Activated CD4-positive, alpha-beta T cell treated with anti-CD3 and anti-CD28 coated beads for 48 hours (primary cell): ENCODE measurements at regions not wholly inside any gene's neighbourhood (a gene's known extent, or its start where the extent isn't known, plus 50 kb on each side); places are given as distances from the start of the nearest gene placed in this dataset.

ENCODE experiments used
- DNase-seq: peaks from one replicate; pipeline ENCODE4 v3.0.0-alpha.2; 2020

DNA sequence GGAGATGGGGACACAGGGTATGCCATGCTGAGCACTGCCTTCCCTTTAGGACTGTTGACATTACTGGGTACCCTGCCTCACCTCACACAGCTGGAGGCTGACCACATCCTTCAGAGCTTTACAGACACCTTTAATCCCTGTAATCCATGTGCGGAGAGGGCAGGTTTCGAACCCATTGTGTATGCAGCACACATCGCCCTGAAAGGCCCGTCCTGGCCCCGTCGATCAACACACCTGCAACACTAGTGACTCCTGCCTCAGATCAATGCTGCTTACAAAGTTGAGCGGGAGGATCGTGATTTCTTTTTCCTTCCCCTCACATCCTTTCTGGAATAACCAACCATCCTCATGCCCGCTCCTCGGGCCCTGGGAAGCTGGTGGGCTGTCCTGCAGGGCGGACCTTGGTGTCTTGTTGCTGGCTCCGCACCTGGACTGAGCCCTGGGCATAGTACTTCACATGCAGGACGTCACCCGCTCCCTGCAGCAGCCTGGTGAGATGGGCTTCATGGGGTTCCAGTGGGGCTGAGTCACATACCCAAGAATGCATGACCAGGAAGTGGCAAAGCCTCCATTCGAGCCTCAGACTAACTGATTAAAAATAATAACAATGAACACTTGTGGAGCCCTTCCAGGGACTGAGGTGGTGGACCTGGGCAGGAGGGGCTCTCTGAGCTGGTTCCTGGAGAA is 403.6 kb downstream of the PTPRU start:
- no peak for DNase-seq

DNA sequence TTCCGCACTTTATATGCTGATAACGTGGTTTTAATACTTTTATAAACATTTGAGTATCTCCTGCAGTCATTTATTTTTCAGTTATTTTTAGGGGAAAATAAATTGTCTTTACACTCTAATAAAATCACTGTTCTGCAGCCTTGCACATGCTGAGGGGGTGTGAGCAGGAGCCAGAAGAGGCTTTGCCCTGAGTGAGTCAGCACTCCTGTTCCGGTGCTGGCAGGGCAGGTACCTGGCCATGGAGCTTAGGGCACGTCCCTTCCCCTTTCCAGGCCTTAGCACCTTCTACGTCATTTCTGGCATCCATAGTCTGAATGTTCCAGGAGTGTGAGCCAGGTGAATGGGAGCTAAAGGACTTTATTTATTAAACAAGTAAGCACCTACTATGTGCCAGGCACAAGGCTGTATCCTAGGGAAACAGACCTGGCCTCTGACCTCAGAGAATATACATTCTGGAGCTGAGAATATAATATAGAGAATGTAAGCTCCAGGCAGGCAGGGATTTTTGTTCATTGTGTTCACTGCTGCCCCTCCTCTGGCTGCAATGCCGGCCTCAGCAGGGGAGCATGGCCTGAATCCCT is 402.9 kb downstream of the PTPRU start:
- DNase-seq, result no peak

DNA sequence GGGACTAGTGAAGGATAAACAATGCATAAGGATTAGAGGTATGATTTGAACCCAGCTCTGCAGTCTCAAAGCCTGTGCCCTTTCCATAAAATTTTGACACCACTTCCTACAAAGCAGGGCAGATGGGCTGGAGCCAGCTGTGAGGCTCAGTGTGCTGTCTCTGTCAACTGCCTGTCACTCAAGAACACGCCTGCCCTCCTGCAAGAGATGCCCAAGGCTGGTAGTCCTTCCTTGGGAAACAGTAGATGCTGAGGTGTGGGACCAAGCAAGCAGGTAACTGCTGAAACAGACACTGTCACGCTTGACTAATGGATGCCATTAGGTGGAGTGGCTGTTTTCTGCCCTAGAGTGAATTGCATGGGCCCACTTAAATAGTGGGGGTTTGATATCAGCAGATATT is 402.0 kb downstream of the PTPRU start:
- no peak for DNase-seq

DNA sequence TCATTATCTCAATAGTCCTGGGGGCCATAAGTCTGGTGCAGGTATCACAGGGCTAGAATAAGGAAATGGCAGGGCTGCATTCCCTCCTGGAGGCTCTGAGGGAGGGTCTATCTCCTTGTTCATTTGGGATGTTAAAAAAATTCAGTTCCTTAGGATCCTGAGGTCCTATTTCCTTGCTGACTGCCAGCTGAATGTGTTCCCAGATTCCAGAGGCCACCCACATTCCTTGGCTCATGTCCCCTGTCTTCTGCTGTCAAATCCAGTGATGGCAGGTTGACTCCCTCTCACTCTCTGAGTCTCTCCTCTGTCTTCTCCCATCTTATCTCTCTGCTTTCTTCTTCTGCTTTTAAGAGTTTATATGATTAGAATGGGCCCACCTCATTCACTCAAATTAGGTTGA is 400.6 kb downstream of the PTPRU start:
- DNase-seq, result no peak

DNA sequence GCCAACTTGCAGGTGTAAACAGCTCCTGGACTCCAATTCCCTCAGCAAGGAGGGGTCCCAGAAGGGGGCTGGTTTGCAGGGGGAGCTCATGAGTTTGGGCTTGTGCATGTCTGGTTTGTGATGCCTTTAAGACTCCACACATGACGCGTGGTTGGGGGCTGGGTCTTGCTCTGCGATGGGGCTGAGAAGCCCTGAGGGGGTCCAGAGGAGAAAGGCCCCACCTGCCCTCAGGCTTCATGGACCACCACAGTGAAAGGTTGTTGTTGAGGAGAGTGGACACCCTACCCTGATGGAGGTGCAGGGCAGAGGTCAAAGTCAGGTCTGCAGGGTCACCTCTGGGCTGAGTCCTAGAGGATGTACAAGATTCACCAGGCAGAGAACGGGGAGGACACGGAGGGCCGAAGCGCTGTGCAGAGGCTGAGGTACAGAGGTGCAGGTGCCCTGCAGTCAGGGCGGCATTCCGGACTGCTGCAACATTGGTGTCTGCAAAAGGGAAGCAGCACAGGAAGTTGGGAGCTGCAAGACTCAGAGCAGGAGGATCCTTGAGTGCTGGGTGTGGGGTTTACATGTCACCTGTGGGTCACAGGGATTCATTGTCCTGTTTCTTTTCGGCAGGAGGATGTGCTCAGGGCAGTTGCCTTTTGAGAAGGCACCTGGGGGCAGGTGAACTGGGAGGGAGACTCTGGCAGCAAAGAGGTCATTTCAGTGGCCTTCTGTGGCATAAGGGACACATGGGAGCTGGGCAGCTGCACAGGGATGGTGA is 399.4 kb downstream of the PTPRU start:
- DNase-seq, result no peak

DNA sequence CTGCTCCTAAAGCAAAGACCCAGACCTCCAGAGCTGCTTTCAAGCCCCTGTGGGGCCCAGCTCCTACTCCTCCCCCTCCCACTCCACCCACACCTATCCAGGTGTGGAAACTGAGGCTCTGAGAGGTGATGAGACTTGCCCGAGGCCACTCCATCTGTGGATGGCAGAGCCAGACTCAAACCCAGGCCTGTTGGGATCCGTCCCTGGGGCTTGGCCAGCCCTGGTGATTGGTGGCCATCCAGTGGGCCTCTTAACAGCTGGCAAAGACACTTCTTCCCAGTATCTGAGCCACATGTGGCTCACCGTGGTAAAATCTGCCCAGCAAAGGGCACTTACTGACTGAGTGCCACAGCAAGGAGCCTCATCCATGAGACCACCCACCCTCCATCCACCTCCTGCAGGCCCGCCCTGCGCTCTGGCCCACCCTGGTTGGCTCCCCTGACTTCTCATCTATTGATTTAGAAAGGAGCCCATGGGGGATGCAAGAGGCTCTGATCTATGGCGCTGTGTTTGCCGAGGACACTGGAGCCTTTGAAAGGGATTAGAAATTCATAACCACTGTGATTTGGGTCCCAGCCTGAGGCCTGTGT is 398.5 kb downstream of the PTPRU start:
- DNase-seq, result no peak

DNA sequence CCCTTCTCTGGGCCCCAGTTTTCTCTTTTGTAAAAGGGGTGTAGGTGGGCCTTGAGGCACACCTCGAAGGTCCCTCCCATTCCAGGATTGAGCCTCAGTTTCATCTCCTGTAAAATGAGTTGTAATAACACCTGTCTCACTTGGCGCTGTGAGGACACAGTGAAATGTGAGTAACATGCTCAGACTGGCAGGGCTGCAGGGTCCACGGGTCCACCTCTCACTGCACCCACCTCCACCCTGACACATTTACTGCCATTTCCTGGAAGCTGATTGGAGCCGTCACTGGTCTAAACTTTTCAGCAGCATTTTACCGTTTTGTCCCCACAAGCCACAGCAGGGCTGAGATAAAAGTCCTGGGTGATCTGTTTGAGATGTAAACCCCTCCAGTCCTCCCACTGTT is 398.0 kb downstream of the PTPRU start:
- no peak for DNase-seq

DNA sequence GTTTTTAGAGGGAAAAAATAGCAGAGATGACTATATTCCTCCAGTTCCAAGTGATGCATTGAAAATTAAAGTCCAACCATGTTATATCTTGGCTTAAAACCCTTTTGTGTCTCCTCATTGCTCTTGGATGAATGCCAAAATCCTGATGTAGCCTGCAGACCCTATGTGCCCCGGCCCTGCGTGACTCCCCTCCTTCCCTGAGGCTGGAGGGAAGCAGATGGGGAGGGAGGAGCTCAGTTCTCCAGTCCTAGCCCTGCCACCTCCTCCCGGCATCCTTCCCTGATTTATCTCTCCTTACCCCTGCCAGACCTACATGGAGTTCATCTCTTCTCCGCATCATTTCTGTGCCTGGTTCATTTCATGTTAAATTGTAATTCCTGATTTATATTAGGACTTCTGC is 397.4 kb downstream of the PTPRU start:
- DNase-seq, result no peak

DNA sequence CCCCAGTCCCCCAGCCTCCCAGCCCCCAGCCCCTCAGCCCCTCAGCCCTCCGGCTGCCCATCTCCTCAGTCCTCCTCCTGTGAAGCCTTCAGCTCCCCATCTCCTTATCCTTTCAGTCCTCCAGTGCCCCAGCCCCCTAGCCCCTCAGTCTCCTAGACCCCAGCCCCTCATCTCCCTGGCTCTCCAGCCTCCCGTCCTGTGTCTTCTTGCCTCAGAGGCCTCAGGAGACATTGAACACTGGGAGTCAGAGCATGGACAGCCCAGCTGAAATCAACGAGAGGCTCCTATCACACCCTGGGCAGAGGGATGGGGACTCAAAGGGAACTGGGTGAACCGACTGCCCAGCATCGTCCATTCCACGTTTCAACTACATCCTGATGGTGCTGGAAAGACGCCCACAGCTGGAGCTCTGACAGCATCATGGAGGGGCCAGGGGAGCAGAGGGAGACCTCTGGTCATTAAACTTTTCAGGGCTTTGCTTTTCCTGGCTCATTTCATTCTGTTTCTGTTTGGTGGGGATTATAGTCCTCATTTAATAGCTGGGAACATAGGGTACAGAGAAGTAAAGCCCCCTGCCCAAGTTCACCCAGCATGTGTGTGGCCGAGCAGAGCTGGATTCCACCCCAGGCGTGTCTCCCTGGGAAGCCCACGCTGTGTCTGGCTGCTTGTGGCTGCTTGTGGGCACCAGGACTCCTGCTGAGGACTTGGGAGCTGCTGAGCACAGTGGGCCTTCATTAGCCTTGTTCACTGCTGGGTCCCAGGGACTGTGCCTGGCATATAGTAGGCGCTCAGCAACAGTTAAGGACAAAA is 396.7 kb downstream of the PTPRU start:
- DNase-seq, result no peak

DNA sequence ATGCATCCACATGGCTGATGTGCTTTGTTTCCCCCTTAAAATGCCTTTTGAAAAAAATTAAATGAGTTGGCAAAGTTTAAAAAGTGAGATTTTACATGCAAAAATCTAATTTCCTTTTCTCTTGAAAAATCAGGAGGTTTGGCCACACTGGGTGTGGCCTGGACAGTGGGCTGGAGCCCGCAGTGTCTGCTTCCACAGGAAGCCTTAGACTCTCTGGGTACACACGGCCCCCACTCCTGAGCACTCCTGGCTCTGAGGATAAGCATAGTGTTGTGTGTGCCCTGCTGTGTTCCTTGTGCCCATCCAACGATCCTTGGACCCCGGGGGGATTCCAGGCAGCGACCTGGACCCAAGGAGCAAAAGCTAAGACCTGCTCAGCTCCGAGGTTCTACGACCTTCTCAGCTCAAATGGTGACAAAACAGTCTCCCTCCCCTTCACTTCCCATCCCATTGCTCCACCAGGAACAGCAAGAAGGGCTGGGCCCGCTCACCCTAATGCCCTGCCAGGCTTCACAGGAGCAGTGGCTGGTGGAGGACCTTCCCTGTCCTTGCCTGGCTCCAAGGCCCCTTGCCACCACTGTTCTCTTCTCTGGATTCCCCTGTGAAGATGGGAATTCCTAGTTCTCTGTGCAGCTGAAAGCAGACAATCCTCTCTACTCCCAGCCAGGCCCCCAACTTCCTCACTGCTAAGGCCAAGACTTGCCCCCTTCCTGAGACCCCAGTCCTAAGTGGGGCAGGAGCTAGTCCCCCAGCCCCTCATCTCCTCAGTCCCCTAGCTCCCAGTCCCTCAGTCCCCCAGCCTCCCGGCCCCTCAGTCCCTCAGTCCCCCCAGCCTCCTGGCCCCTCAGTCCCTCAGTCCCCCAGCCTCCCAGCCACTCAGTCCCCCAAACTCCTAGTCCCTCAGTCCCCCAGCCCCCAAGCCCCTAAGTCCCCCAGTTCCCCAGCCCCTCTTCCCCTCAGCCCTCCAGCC is 395.8 kb downstream of the PTPRU start:
- no peak for DNase-seq

DNA sequence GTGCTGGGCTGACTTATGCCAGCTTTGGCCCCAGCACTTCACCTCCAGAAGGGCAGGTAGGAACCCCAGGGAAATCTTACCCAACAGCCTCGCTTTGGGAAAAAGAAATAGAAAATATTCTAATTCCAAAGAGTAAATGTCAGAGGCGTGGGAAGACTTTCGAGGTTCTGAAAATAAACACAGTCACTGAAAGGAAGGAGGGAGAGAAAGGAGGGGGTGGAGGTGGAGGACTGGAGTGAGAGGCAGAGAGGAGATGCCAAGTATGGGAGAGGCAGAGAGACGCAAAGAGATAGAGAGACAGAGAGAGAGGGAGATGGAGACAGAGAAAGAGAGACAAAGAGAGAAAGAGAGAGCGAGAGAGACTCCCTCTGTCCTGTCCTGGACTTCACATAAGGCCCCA is 395.0 kb downstream of the PTPRU start:
- no peak for DNase-seq

DNA sequence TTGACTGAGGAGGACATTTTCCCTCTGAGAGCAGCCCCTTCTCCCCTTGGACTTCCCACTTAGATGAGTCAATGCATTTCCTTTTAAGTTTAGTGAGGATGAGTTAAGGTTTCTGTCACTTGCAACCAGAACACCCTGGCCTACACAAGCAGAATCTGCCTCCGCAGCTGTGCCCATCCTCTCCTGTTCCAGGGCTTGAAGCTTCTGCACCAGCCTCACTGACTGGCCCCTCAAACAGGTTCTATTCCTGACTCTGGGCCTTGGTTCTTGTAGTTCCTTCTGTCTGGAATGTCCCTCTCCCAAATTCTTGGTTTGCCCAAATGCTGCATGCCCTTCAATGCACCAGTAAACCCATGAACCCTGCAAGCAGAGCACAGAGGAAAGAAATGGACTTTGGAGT is 394.4 kb downstream of the PTPRU start:
- DNase-seq, result no peak

DNA sequence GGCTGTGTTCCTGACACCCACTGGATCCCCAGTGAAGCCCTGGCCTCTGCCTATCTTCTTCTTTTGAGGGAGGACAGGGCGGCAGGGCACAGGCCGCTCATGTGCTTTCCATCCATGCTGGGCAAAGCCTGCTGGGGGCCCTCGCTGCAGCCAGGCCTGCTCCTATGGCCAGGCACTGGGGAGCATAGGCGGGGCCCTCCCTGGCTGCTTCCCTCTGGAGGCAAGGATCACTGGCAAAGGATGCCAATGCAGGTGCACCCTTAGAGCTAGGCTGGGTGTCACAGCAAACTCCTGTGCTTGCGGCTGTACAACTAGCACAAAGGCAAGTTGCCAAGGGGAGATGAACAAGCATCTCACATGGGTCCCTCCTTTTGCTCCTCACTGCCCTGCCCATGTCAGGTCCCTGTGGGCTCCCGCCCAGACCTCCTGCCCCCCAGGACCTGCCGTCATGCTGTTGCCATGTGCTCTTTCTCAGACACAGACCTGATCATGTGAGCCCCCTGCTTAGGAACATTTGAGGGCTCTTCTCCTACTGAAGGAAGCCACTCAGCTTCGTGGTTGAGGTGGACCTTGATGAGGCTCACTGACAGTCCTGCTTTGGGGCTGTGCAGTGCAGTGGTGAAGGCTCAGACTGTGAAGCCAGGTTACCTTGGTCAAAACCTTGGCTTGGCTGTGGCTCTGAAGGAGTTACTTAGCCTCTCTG is 393.6 kb downstream of the PTPRU start:
- DNase-seq, result no peak

DNA sequence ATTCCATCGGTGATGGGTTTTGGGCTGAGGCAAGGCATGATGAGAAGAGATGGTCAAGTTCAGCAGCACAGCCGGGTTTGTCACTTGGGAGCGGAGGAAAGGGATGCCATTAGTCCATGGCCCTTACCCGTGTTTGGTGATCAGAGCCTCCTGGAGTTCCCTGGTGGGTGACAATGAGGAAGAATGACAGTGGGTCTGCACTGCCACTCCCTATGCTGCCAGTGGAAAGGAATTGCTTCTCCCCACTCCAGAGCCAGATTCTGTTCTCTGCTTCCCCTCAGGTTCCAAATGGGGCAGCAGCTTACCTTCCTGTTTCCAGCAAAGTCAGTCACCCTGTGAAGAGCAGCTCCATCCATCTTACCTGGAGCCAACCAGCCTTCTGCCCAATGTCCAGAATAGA is 393.1 kb downstream of the PTPRU start:
- DNase-seq, result no peak

DNA sequence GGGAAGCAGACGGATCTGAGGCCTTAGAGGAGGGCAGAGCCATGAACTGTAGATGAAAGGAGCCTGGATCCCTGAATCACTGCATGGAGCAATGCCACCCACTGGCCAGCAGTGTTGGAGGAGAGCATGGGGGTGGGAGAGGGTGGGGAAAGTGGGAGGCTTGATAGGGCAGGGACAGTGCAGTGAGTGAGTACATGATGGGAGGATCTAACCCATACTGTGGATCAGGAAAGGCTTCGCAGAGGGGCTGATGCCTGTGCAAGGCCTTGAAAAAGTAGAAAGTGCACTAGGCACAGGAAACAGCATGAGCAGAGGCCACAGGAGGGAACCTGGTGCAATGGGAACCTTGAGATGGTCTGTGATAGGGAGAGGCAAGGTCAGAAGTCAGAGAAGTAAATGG is 391.9 kb downstream of the PTPRU start:
- DNase-seq, result no peak

DNA sequence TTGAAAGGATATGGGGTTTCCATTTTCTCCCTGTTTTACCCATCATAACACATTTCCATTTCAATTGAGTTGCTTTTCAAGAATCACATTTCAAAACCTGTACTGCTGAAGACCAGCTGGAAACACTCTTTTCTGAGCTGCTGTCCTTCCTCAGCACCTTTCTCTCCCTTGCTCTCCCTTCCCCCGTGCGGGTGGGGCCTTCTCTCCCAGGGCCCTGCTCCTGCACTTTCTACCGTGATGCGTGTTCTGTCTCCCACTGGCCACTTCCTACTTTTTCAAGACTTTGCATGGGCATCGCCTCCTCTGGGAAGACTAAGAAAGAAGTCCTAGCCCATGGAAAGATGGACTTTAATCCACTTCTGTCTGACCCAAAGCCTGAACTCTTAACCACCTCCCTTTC is 390.4 kb downstream of the PTPRU start:
- no peak for DNase-seq

DNA sequence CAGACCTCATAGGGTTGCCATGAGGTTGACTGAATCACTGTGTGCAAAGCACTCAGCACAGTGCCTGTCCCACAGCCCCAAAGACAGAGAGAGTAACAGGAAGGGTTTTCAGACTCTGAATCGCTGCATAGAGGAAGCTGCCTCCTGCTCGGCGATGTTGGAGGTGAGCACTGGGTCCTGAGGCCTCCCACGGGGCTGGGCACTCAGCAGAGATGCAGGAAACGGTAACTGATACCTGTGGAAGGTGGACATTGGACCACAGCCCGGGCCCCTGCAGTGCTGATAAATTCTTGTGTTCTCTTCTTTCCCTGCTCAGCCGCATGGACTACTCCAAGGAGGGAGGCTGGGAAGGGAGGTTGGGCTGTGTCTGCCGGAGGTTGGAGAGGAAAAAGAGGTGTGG is 389.7 kb downstream of the PTPRU start:
- no peak for DNase-seq

DNA sequence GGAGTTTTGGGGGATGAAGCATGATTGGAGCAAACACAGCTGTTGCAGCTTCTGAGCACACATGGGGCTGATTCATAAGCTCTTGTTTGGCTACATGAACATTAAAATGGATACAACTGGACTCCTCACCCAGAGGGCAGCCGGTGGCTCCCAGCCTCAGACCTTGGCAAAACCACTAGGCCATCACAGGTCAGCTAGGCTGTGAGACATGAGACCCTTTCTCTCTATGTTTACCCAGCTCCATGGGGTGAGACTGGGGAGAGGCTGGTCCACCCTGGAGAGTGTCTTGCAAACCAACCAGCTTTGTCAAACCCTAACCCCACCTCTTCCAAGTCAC is 388.7 kb downstream of the PTPRU start:
- DNase-seq, result no peak

DNA sequence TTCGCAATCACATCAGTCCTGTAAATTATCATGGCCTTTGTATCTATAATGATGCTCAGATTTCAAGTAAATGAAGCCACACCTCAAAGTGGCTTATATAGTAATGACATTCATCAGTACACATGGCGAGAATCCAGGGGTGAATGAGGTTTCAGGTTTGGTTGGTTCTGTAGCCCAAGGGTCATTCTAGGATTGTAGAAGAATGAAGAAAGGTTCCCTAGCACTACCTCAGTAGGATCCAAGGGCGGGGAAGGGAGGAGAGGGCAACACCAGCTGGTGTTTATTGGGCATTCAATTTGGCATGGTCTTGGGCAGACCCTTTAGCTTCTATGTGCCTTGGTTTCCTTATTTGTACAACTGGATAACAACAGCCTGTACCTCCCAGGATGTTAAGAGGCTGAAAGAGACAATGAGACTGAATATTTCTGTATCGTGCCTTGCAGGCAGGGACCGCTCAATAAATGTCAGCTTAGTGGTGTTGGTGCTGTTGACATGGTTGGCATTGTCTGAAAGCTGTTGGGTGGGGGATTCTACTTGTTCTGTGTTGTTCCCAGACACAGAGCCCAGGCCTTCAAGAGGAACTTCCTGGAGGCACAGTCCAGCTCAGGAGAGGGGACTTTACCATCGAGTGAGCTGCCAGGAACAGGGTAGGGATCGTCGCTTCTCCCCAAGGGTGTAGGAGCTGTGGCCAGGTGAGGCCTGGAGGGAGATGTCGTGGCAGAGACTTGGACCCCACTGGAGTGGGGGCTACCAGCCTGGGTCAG is 388.2 kb downstream of the PTPRU start:
- DNase-seq, result no peak

DNA sequence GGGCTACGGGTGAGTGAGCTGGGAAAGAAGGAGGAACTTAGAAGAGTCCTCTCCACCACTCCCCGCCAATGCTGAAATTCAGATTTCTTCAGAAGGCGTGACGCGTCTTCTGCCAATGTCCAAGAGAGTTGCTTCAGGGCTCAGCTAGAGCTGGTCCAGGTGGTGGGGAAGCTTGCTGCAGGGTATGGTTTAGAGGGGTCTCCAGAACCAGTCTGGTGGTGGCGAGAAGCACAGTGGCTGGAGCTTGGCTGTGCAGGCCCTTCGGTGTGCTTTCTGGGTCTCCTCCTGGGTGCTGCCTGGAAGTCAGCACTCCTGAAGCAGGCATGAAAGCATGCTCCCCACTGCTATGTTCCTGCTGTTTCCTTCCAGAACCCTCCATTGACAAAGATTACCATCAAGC is 387.2 kb downstream of the PTPRU start:
- DNase-seq, result no peak
